ENCODE measurements at regions not wholly inside any gene's neighbourhood (a gene's known extent, or its start where the extent isn't known, plus 50 kb on each side); places are given as distances from the start of the nearest gene placed in this dataset.

DNA sequence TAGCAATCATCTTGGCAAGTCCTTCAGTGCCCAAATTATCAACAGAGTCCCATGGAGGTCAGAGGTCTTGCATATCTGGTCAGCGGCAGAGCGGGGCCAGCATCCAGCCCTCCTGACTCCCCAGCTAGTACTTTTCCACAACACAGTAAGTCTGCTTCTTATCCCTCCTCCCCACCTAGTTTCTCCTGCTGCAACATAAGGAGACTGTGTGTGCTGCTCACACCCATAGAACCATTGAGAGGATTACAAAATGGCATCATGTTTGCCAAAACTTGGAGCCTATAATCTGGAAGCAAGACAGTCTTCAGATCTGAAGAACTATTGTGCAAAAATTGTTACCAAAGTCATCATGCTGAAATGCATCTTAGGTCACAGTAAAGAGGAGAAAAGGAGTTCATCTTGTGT, 125.8 kb upstream of the ZNF366 start:
- TF ChIP-seq POLR2A (IDR thresholded peaks at IDR 0.05; ENCODE audit: low read length) (no peak), GATA1 (IDR thresholded peaks at IDR 0.05; ENCODE audit: low read depth, low read length) (no peak)
